ENCODE measurements at regions not wholly inside any gene's neighbourhood (a gene's known extent, or its start where the extent isn't known, plus 50 kb on each side); places are given as distances from the start of the nearest gene placed in this dataset.

DNA sequence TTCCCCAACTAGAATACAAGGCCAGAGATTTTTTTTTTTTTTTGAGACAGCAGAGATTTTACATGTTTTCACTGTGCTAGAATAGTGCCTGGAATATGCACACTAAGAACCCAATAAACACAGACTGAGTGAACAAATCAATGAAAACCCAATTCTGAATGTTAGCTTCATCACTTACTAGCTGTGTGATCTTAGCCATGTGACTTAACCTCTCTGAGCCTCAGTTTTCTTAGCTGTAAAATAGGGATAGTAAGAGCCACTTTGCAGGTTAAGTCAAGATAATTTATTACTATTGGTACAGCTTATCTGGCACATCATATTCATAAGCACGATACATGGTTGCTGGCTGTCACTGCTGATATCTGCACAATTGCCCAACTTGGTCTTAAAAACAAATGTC is 140.6 kb downstream of the EN1 start:
- TF ChIP-seq, protein P1, sequence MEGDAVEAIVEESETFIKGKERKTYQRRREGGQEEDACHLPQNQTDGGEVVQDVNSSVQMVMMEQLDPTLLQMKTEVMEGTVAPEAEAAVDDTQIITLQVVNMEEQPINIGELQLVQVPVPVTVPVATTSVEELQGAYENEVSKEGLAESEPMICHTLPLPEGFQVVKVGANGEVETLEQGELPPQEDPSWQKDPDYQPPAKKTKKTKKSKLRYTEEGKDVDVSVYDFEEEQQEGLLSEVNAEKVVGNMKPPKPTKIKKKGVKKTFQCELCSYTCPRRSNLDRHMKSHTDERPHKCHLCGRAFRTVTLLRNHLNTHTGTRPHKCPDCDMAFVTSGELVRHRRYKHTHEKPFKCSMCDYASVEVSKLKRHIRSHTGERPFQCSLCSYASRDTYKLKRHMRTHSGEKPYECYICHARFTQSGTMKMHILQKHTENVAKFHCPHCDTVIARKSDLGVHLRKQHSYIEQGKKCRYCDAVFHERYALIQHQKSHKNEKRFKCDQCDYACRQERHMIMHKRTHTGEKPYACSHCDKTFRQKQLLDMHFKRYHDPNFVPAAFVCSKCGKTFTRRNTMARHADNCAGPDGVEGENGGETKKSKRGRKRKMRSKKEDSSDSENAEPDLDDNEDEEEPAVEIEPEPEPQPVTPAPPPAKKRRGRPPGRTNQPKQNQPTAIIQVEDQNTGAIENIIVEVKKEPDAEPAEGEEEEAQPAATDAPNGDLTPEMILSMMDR (IDR thresholded peaks at IDR 0.05): no peak
- TF ChIP-seq EZH2 (IDR thresholded peaks at IDR 0.05) (no peak), EZH2phosphoT487 (IDR thresholded peaks at IDR 0.05) (no peak)

All from neural progenitor cell (in vitro differentiated cells).